ENCODE measurements at regions not wholly inside any gene's neighbourhood (a gene's known extent, or its start where the extent isn't known, plus 50 kb on each side); places are given as distances from the start of the nearest gene placed in this dataset.

- DNase-seq (ENCODE audit: low read depth) = no peak
These were observed 197.5 kb downstream of the OTOR start for GRCh38 chr20:16945619-16946018.

GRCh38 chr20:16946097-16946496 lies 197.9 kb downstream of the OTOR start:
- DNase-seq (ENCODE audit: low read depth) = no peak

- no peak for DNase-seq (ENCODE audit: low read depth)
These were observed 199.3 kb downstream of the OTOR start for GRCh38 chr20:16947479-16947878.

- DNase-seq (ENCODE audit: low read depth) = no peak
These were observed 203.7 kb downstream of the OTOR start for GRCh38 chr20:16951876-16952275.

- no peak for DNase-seq (ENCODE audit: low read depth)
These were observed 204.8 kb downstream of the OTOR start for GRCh38 chr20:16952965-16953364.

- no peak for DNase-seq (ENCODE audit: low read depth)
These were observed 205.7 kb downstream of the OTOR start for GRCh38 chr20:16953858-16954257.

GRCh38 chr20:16955462-16955861 lies 207.3 kb downstream of the OTOR start:
- DNase-seq (ENCODE audit: low read depth) = no peak

- no peak for DNase-seq (ENCODE audit: low read depth)
These were observed 207.8 kb downstream of the OTOR start for GRCh38 chr20:16955971-16956370.

GRCh38 chr20:16965401-16965800 lies 217.2 kb downstream of the OTOR start:
- DNase-seq (ENCODE audit: low read depth) = no peak

GRCh38 chr20:16966276-16966880 lies 218.2 kb downstream of the OTOR start:
- DNase-seq (ENCODE audit: low read depth) = no peak

- no peak for DNase-seq (ENCODE audit: low read depth)
These were observed 219.9 kb downstream of the OTOR start for GRCh38 chr20:16968099-16968498.

GRCh38 chr20:16970776-16971175 lies 222.6 kb downstream of the OTOR start:
- no peak for DNase-seq (ENCODE audit: low read depth)

- no peak for DNase-seq (ENCODE audit: low read depth)
These were observed 226.1 kb downstream of the OTOR start for GRCh38 chr20:16974080-16974854.

GRCh38 chr20:16974855-16975162 lies 226.7 kb downstream of the OTOR start:
- DNase-seq (ENCODE audit: low read depth) = no peak

- DNase-seq (ENCODE audit: low read depth) = no peak
These were observed 227.5 kb downstream of the OTOR start for GRCh38 chr20:16975682-16976081.

GRCh38 chr20:16978497-16978896 lies 230.3 kb downstream of the OTOR start:
- DNase-seq (ENCODE audit: low read depth) = no peak

- DNase-seq (ENCODE audit: low read depth) = no peak
These were observed 234.1 kb downstream of the OTOR start for GRCh38 chr20:16982091-16982726.

- DNase-seq (ENCODE audit: low read depth) = no peak
These were observed 236.3 kb downstream of the OTOR start for GRCh38 chr20:16984481-16984880.

GRCh38 chr20:17003170-17003870 lies 223.5 kb upstream of the PCSK2 start:
- no peak for DNase-seq (ENCODE audit: low read depth)

GRCh38 chr20:17010181-17010580 lies 216.7 kb upstream of the PCSK2 start:
- DNase-seq (ENCODE audit: low read depth) = no peak

- no peak for DNase-seq (ENCODE audit: low read depth)
These were observed 214.2 kb upstream of the PCSK2 start for GRCh38 chr20:17012546-17013226.

- no peak for DNase-seq (ENCODE audit: low read depth)
These were observed 212.6 kb upstream of the PCSK2 start for GRCh38 chr20:17014217-17014616.
